GM12892 (cell line): ENCODE measurements at regions not wholly inside any gene's neighbourhood (a gene's known extent, or its start where the extent isn't known, plus 50 kb on each side); places are given as distances from the start of the nearest gene placed in this dataset.

Experiments used
- POLR2A ChIP-seq: IDR thresholded peaks from 2 replicates; pipeline ENCODE4 v1.6.1; 2011; ENCODE audit warnings: low read depth, low read length, control low read depth
- POLR2AphosphoS5 ChIP-seq: IDR thresholded peaks from 2 replicates; pipeline ENCODE4 v1.6.1; 2011; ENCODE audit warnings: low read depth, low read length, control low read depth

GRCh38 chr4:125388613-125389012, 73.9 kb downstream of the FAT4 start:
- TF ChIP-seq POLR2AphosphoS5 = no peak
- no peak for TF ChIP-seq POLR2A
